EL (cell line): ENCODE measurements at regions not wholly inside any gene's neighbourhood (a gene's known extent, or its start where the extent isn't known, plus 50 kb on each side); places are given as distances from the start of the nearest gene placed in this dataset.

ENCODE experiments used
- DNase-seq: peaks from one replicate; pipeline ENCODE4 v3.0.0-alpha.2; 2016

DNA sequence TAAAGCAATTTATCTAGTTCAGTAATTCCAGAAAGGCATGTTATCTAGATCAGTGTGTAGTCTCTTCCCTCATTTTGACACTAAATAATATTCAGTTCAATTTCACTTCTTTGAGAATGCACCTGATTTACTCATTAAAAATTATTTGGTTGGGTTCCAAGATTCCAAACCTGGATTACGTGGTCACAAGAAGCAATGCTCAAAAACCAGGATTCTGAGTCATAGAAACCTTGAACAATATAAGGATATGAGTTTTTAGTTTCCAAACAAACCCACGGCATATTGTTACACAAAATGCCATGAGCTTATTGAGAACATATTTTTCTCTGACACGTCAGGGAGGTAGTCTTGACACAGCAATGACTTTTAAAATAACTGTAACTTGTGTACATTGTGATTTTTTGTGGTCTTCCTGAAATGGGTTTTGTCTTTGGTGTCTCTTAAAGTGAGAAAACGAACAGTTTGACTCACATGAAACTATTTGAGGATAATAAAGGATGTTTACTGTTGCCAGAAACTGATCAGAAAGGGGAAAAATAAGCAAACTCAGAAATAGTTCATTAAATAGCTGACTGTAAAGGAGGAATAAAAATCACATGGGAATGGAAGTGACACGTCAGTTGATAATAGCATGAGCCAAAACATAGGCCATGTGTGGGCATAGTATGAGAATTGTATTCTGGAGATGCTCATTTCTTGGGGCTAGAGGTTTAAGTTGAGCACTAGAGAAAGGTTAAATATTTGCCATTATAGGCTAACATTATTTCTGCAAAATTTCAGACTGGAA lies 617.7 kb upstream of the CDH2 start:
- peak; percentile 52 for DNase-seq

- no peak for DNase-seq
These were observed 617.0 kb upstream of the CDH2 start for GRCh38 chr18:28793901-28794300.

GRCh38 chr18:28792404-28793086 lies 615.6 kb upstream of the CDH2 start:
- no peak for DNase-seq

- DNase-seq: no peak
These were observed 614.2 kb upstream of the CDH2 start for GRCh38 chr18:28791101-28791500.

- no peak for DNase-seq
These were observed 612.6 kb upstream of the CDH2 start for GRCh38 chr18:28789502-28789901.

DNA sequence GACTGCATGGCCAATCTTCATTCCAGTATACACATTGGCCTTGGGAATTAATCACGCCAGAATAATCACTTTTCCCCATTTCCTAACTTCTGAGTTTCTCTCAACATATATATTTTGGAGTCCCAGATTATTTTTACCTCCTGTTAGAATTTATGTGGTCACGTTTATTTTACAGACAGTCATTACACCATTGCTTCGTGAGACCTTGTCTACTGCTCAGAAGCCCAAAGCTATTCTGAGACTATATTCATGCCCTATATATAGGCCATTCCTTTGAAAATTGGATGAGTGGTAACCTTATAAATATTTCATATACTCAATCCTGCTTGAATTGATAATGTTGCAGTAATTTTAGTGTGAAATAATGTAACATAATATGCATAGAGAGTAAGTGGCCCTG lies 610.0 kb upstream of the CDH2 start:
- no peak for DNase-seq

GRCh38 chr18:28781616-28782362 lies 604.9 kb upstream of the CDH2 start:
- DNase-seq: no peak

GRCh38 chr18:28778706-28779105 lies 601.8 kb upstream of the CDH2 start:
- DNase-seq: no peak

GRCh38 chr18:28777756-28778155 lies 600.8 kb upstream of the CDH2 start:
- DNase-seq: no peak

DNA sequence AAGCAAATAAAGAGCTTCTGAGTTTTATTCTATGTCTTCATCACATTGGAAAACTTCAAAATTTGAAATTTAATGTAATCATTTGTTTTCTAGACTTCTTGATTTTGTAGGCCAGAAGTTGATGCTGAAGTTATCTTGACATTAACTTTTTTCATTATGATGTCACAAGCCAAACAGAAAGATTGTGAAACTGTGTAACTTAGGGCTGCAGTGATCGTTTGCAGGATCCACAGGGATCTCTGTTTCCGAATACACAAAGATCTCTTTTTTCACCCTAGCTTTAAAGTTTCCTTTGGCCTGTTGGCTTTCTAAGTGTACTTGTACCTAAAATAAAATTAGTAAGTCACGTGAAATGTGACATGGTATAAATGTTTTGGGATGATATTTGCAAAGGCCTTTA lies 594.9 kb upstream of the CDH2 start:
- DNase-seq: no peak

DNA sequence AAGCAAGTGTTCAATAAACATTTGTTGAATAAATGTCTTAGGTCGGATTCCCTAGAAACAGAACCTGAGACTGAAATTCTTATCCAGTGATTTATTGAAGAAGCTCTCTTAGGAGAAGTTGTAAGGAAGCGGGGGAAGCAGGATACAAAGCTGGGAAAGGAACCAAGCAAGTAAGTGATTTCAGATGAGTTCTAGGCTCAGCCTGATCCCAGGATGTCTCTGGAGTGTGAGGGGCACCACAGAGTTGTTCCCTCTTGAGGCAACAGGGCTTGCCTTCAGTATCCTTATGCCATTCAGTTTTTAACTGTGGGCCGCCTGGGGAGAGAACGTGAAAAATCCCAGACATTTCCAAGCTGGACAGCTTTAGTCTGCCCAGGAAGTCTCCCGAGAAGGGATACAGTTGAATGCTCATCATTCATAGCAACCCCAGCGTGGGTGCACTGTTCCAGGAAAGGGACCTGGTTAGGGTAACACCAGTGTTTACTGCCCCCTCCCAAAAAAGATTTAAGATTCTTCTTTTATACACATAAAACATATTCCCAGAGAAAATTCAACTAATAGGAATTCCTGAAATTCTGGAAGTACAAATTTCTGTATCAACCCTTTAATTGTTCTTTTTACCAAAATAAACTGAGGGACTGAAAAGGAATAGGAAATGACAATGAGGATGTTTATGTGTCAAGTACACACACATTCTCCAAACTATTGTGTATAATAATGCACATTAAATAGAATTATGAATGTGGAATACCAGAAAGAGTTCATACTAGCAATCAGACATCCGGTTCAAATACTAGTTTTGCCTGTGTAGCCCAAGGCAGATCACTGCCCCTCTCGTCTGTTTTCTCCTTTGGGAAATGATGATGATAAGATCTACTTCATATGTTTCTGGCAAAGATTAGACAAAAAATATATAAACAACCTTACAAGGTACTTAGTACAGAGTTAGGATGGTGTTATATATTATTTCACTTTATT lies 592.1 kb upstream of the CDH2 start:
- DNase-seq: no peak

GRCh38 chr18:28767727-28768211 lies 590.8 kb upstream of the CDH2 start:
- DNase-seq: peak; percentile 71

DNA sequence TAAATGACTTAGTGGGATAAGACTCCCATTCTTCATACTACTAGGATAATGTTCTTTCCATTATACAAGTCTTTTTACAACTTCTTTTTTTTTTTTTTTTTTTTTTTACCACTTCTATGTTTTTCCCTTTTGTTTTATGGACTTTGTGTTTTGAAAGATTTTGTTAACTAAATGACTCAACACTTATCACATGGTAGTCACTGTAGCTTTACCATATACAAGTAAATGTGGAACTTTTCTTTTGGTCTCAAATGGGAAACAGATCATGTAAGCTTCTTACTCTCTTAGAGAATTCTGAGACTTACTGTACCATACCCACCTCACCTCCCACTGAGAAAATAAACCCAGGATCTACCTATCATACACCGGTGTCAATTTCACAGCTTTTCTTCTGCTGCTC lies 590.3 kb upstream of the CDH2 start:
- DNase-seq: no peak

- no peak for DNase-seq
These were observed 589.8 kb upstream of the CDH2 start for GRCh38 chr18:28766721-28767120.

- DNase-seq: no peak
These were observed 589.1 kb upstream of the CDH2 start for GRCh38 chr18:28766027-28766426.

GRCh38 chr18:28760299-28760698 lies 583.4 kb upstream of the CDH2 start:
- DNase-seq: no peak

- no peak for DNase-seq
These were observed 580.6 kb upstream of the CDH2 start for GRCh38 chr18:28757466-28758008.

- DNase-seq: no peak
These were observed 566.2 kb upstream of the CDH2 start for GRCh38 chr18:28743115-28743514.

- no peak for DNase-seq
These were observed 563.6 kb upstream of the CDH2 start for GRCh38 chr18:28740575-28740974.

GRCh38 chr18:28736951-28737350 lies 560.0 kb upstream of the CDH2 start:
- peak; percentile 9 for DNase-seq

GRCh38 chr18:28736223-28736622 lies 559.3 kb upstream of the CDH2 start:
- DNase-seq: no peak

DNA sequence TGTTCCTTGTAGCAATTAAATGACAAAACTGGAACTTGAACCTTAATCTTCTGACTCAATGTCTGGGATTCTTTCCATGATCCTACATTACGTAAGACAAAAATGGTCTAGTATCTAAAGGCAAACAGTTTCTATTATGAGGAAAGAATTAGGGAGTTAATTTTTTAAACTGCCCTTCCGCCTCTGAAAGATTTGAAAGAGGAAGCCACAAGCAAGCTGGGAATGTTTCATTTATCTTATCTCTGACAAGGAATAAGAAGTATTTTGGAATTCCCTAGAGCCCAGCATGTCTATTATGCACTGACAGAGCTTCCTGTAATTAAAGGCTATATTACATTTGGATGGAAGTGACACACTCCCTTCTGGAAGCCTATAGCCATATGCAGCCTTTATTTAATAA lies 558.8 kb upstream of the CDH2 start:
- DNase-seq: peak; percentile 78
